GM12891 (cell line): ENCODE measurements at regions not wholly inside any gene's neighbourhood (a gene's known extent, or its start where the extent isn't known, plus 50 kb on each side); places are given as distances from the start of the nearest gene placed in this dataset.

Source experiments
- POLR2A ChIP-seq: IDR thresholded peaks from 2 replicates; pipeline ENCODE4 v1.6.1; 2011; ENCODE audit warnings: low read depth, low read length, control low read depth
- POLR2AphosphoS5 ChIP-seq: IDR thresholded peaks from 2 replicates; pipeline ENCODE4 v1.6.1; 2011; ENCODE audit warnings: low read depth, low read length, control low read depth
- POU2F2 ChIP-seq: IDR thresholded peaks from 2 replicates; pipeline ENCODE4 v1.6.1; 2011; ENCODE audit warnings: low read depth, mild to moderate bottlenecking, control low read depth, low read length, moderate library complexity
- SPI1 ChIP-seq: IDR thresholded peaks from 2 replicates; pipeline ENCODE4 v1.6.1; 2011; ENCODE audit warnings: low read depth, low read length, control low read depth
- TAF1 ChIP-seq: IDR thresholded peaks from 2 replicates; pipeline ENCODE4 v1.6.1; 2011; ENCODE audit warnings: low read depth, low read length, control low read depth

- TF ChIP-seq POLR2A = no peak
- no peak for TF ChIP-seq POLR2AphosphoS5
- no peak for TF ChIP-seq TAF1
- no peak for TF ChIP-seq POU2F2
- TF ChIP-seq SPI1 = no peak
Observed at GRCh38 chr5:175785681-175786080, 85.7 kb upstream of the CPLX2 start.
